Smooth muscle cell of the brain vasculature (primary cell): ENCODE measurements at regions not wholly inside any gene's neighbourhood (a gene's known extent, or its start where the extent isn't known, plus 50 kb on each side); places are given as distances from the start of the nearest gene placed in this dataset.
"Not testable (repeated sequence)": the region's sequence is repeated elsewhere in the genome, so short reads cannot be mapped to it uniquely, and the experiment has no call there.

Experiments used
- DNase-seq: peaks from one replicate; pipeline ENCODE4 v3.0.0-alpha.2; 2012; ENCODE audit warnings: low read depth, low spot score

GRCh38 chr17:62156949-62157348, 91.9 kb upstream of the MED13 start:
- DNase-seq: no peak

GRCh38 chr17:62154909-62155308, 89.8 kb upstream of the MED13 start:
- no peak for DNase-seq

- DNase-seq: no peak
These were observed 85.4 kb upstream of the MED13 start for GRCh38 chr17:62150471-62150870.

- no peak for DNase-seq
These were observed 84.9 kb upstream of the MED13 start for GRCh38 chr17:62149961-62150360.

GRCh38 chr17:62147284-62147683, 82.2 kb upstream of the MED13 start:
- no peak for DNase-seq

GRCh38 chr17:62140836-62141235, 75.8 kb upstream of the MED13 start:
- DNase-seq: no peak

GRCh38 chr17:62140376-62140775, 75.3 kb upstream of the MED13 start:
- no peak for DNase-seq

GRCh38 chr17:62139690-62140354, 74.7 kb upstream of the MED13 start:
- not testable (repeated sequence) for DNase-seq

- DNase-seq: no peak
These were observed 74.1 kb upstream of the MED13 start for GRCh38 chr17:62139141-62139540.

GRCh38 chr17:62138676-62139121, 73.6 kb upstream of the MED13 start:
- DNase-seq: not testable (repeated sequence)

- DNase-seq: not testable (repeated sequence)
These were observed 72.9 kb upstream of the MED13 start for GRCh38 chr17:62137734-62138624.

GRCh38 chr17:62137013-62137733, 72.1 kb upstream of the MED13 start:
- DNase-seq: not testable (repeated sequence)

GRCh38 chr17:62135742-62136141, 70.7 kb upstream of the MED13 start:
- no peak for DNase-seq

GRCh38 chr17:62135096-62135495, 70.0 kb upstream of the MED13 start:
- not testable (repeated sequence) for DNase-seq

GRCh38 chr17:62134397-62134796, 69.3 kb upstream of the MED13 start:
- no peak for DNase-seq

- not testable (repeated sequence) for DNase-seq
These were observed 66.2 kb upstream of the MED13 start for GRCh38 chr17:62131271-62131670.

GRCh38 chr17:62130739-62131138, 65.7 kb upstream of the MED13 start:
- no peak for DNase-seq

- DNase-seq: no peak
These were observed 61.2 kb upstream of the MED13 start for GRCh38 chr17:62126292-62126691.

GRCh38 chr17:62125307-62125706, 60.2 kb upstream of the MED13 start:
- no peak for DNase-seq

- no peak for DNase-seq
These were observed 56.1 kb upstream of the MED13 start for GRCh38 chr17:62121025-62121730.

GRCh38 chr17:62119373-62119772, 54.3 kb upstream of the MED13 start:
- no peak for DNase-seq
